Fibroblast of mammary gland (primary cell): ENCODE measurements at regions not wholly inside any gene's neighbourhood (a gene's known extent, or its start where the extent isn't known, plus 50 kb on each side); places are given as distances from the start of the nearest gene placed in this dataset.

ENCODE experiments used
- DNase-seq: peaks from one replicate; pipeline ENCODE4 v3.0.0-alpha.2; 2010; ENCODE audit warnings: low read depth
- H3K4me3 ChIP-seq: 2 replicates; pipeline ENCODE4 v1.5.1; 2011; ENCODE audit warnings: low read depth, mild to moderate bottlenecking, low read length, moderate library complexity; ENCODE audit not compliant: control insufficient read depth
- TF ChIP-seq, protein P1 (sequence below): conservative IDR thresholded peaks from 2 replicates; pipeline ENCODE4 v1.5.1; 2011; ENCODE audit warnings: low read depth, low read length, inconsistent platforms; ENCODE audit not compliant: control insufficient read depth, insufficient read depth

DNA sequence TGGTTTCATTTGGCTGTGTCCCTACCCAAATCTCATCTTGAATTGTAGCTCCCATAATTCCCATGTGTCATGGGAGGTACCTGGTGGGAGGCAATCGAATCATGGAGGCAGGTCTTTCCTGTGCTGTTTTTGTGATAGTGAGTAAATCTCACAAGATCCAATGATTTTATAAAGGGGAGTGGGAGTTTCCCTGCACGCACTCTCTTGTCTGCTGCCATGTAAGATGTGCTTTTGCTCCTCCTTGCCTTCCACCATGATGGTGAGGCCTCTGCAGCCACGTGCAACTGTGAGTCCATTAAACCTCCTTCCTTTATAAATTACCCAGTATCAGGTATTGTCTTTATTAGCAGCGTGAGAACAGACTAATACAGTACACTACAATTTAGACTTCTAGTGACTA is 67.5 kb upstream of the LINC01488 start:
- TF ChIP-seq, protein P1, sequence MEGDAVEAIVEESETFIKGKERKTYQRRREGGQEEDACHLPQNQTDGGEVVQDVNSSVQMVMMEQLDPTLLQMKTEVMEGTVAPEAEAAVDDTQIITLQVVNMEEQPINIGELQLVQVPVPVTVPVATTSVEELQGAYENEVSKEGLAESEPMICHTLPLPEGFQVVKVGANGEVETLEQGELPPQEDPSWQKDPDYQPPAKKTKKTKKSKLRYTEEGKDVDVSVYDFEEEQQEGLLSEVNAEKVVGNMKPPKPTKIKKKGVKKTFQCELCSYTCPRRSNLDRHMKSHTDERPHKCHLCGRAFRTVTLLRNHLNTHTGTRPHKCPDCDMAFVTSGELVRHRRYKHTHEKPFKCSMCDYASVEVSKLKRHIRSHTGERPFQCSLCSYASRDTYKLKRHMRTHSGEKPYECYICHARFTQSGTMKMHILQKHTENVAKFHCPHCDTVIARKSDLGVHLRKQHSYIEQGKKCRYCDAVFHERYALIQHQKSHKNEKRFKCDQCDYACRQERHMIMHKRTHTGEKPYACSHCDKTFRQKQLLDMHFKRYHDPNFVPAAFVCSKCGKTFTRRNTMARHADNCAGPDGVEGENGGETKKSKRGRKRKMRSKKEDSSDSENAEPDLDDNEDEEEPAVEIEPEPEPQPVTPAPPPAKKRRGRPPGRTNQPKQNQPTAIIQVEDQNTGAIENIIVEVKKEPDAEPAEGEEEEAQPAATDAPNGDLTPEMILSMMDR, result no peak
- DNase-seq, result no peak
- H3K4me3 ChIP-seq, result no peak overlapping the region

DNA sequence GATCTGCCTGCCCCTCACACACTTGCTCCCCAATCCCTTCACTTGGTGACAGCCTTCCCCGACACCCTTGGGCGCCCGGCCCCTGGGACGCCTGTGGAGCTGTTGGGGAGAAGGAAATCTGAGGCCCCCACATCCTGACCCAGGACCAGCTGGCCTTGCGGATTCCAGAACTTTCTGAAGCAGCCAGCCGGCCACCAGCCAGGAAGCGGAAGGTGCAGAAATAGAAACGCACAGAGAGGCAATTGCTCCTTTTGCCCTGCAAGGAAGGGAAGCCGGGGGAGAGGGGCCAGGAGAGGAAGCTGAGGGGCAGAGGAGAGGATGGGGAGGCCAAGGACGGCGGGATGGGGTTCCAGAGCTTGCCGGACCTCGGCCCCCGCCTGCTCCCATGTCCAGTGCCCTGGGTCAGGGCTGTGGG is 66.7 kb upstream of the LINC01488 start:
- TF ChIP-seq, protein P1, result no peak
- no peak overlapping the region for H3K4me3 ChIP-seq
- no peak for DNase-seq

DNA sequence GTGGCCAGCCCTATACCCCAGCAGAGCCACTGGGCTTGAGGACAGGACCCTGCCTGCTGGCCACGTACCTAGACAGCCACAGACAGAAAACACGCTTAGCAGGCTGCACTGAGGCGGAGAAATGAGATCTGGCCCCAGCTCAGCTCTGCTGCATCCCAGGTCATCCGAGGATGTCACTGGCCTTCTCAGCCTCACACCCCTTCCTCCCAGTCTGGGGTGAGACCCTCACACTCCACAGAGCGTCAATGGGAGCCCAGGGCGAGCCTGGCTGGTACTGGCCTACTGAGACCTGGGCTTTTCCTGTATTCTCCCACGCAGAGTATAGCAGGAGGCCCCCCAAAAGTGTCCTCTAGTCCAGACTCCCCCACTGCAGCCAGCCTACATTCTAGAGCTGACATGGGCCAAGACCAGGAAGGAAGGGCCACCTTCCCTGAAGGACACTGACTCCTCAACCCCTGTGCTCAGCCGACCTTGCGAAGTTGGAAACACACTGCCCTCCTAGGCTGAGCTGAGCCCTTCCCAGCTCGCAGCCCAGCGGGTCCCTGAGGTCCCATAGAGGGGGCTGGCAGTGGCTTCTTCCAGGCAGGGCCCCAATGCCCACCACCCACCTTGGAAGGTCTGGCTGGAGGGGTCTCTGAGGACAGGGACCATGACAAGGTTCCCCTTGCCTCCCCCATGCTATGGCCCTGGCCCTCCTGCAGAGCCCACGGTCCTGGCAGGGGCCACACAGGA is 65.9 kb upstream of the LINC01488 start:
- no peak overlapping the region for H3K4me3 ChIP-seq
- TF ChIP-seq, protein P1, result no peak
- DNase-seq, result no peak

DNA sequence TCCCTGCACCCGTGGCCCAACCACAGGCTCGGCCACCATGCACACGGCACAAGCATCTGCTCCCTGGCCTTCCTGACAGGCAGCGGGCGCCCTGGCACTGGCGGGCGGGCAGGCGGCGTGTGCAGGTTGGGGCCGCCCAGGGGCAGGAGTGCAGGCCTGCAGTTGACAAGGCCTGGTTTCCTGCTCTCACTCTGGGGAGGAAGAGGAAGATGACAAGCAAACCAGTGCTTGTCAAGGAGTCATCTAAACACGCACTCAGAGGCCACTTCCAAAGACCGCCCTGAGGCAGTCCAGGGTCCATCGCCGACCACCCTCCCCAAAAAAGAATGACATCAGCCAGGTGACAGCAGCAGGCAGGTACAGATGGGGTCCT is 65.3 kb upstream of the LINC01488 start:
- DNase-seq, result no peak
- TF ChIP-seq, protein P1, result no peak
- H3K4me3 ChIP-seq, result no peak overlapping the region

DNA sequence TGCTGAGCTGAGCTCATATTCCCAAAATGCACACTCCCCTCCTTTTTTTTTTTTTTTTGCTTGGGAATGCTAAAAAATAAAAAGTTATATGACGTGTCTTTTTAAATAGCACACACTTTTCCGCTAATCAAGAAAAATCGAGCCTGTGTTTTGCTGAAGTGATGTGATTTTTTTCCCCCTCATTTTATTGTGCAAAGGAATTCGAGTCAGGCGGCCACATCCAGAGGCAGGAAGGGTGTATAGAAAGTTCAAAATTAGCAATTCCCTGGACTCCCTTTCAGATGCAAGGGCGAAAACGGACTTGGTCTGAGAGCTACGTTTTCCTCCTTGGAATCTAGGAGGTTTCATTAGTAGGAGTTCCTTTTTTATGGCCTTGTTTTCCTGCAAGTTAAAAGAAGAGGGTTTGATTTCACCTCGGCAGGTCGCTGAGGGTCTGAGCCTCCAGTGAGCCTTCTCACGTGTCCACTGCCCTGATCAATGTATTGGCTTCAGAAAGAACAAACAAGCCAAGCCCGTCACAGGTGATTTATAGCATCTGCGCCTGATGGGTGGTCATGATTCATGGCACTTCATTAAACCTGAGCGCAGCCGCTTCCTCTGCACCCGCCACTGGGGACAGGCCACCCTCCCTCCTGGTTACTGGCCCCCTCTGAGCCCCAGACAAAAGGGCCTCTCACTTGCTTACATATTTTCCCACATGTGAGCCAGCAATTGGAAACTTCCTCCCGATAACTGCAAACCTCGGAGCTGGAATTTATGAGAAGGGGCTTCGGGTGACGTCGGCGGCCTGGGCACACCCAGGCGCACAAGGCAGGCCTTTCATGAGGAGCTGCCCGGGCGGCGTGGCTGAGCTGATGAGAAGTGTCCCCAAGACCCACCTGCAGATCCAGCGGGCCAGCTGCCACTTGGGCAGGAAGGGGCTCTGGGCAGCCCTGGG is 64.4 kb upstream of the LINC01488 start:
- TF ChIP-seq, protein P1, result no peak
- DNase-seq, result no peak
- H3K4me3 ChIP-seq, result no peak overlapping the region

DNA sequence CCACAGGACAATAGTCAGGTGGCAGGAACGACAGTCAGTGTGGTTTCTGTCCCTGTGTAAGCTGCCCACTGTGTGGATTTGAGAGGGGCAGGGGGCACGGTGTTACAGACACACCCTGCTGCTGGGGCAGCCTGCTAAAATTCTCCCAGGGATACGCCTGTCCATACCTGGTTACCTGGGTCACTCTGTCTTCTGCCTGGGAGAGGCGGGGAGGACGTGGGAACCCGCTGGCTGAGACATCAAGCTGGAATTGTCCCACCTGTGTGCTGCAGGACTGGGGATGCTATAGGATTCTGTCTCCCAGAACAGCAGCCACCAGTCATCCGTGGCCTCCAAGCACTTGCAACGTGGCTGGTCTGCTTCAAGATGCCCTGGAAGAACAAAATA is 63.8 kb upstream of the LINC01488 start:
- DNase-seq, result no peak
- H3K4me3 ChIP-seq, result no peak overlapping the region
- TF ChIP-seq, protein P1, result no peak
